ENCODE measurements at regions not wholly inside any gene's neighbourhood (a gene's known extent, or its start where the extent isn't known, plus 50 kb on each side); places are given as distances from the start of the nearest gene placed in this dataset.

DNA sequence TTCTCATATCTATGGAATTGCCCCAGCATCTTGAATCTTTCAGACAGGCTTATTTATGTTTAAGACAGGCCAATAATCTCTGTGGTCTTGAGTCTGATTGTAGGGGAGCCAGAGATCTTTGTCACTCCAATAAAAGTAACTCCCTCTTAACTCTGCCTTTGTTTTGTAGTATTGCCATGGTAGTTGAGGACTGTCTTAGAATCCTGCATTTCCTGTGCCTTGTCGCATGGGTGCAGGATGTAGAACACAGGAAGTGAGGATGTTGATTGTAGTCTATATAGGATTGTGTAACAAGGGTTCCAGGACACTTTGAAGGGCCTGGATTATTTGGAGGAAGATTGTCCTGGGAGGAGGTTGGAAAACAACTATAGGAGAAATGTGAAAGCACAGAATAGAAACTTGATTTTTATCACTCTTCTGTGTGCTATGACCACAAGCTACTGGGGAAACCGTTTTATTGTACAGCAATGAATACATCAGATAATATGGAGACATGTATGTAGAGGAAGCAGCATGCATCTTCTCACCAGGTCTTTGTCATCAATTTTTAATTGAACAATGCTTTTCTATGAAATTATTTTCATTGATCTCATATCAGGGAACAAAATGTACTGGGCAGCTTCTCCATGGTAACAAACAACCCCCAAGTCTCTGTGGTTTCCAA lies 411.7 kb downstream of the FGF9 start:
- DNase-seq (ENCODE audit: low spot score) (no peak), ATAC-seq (ENCODE audit: low read depth) (no peak)
- TF ChIP-seq, protein P1, sequence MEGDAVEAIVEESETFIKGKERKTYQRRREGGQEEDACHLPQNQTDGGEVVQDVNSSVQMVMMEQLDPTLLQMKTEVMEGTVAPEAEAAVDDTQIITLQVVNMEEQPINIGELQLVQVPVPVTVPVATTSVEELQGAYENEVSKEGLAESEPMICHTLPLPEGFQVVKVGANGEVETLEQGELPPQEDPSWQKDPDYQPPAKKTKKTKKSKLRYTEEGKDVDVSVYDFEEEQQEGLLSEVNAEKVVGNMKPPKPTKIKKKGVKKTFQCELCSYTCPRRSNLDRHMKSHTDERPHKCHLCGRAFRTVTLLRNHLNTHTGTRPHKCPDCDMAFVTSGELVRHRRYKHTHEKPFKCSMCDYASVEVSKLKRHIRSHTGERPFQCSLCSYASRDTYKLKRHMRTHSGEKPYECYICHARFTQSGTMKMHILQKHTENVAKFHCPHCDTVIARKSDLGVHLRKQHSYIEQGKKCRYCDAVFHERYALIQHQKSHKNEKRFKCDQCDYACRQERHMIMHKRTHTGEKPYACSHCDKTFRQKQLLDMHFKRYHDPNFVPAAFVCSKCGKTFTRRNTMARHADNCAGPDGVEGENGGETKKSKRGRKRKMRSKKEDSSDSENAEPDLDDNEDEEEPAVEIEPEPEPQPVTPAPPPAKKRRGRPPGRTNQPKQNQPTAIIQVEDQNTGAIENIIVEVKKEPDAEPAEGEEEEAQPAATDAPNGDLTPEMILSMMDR (IDR thresholded peaks at IDR 0.05; ENCODE audit: poor library complexity, severe bottlenecking), result no peak

DNA sequence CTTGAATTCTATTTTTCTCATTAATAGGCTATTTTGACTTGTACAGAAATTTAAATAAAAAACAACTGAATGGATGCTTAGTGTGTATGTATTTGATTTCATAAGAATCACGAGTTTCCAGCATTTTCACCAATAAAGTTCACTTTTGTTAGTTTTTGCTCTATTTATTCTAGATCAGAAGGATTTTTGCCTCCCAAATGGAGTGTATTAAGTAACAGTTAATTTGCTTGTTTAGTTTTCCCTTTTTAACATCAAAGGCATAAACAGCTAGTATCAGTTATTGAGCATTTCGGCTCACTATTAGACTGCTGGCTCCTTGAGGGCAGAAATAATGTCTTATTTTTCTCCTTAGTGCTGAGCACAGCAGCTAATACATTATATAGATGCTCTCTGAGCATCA lies 414.1 kb downstream of the FGF9 start:
- H3K27ac ChIP-seq (ENCODE audit: poor library complexity, severe bottlenecking), result no peak overlapping the region
- DNase-seq (ENCODE audit: low spot score), result no peak
- no peak for ATAC-seq (ENCODE audit: low read depth)
- peaks cover 14% of the 10 kb centered on the region for H3K27me3 ChIP-seq (ENCODE audit: insufficient read depth, poor library complexity, severe bottlenecking)
- TF ChIP-seq, protein P1 (IDR thresholded peaks at IDR 0.05; ENCODE audit: poor library complexity, severe bottlenecking), result no peak
- no peaks in the 10 kb centered on the region for H3K36me3 ChIP-seq (ENCODE audit: low read depth)
- H3K4me1 ChIP-seq (ENCODE audit: insufficient read depth, poor library complexity, severe bottlenecking), result no peaks in the 10 kb centered on the region
- no peak overlapping the region for H3K4me3 ChIP-seq (ENCODE audit: severe bottlenecking)
- H3K9me3 ChIP-seq (ENCODE audit: severe bottlenecking), result no peaks in the 10 kb centered on the region

More for the DNA sequence above, 411.7 kb downstream of the FGF9 start:
- Histone ChIP-seq H3K4me1 (ENCODE audit: insufficient read depth, poor library complexity, severe bottlenecking) (no peaks in the 10 kb centered on the region), H3K36me3 (ENCODE audit: low read depth) (no peaks in the 10 kb centered on the region), H3K27ac (ENCODE audit: poor library complexity, severe bottlenecking) (no peak overlapping the region), H3K4me3 (ENCODE audit: severe bottlenecking) (no peak overlapping the region), H3K27me3 (ENCODE audit: insufficient read depth, poor library complexity, severe bottlenecking) (peaks cover 14% of the 10 kb centered on the region), H3K9me3 (ENCODE audit: severe bottlenecking) (no peaks in the 10 kb centered on the region)

DNA sequence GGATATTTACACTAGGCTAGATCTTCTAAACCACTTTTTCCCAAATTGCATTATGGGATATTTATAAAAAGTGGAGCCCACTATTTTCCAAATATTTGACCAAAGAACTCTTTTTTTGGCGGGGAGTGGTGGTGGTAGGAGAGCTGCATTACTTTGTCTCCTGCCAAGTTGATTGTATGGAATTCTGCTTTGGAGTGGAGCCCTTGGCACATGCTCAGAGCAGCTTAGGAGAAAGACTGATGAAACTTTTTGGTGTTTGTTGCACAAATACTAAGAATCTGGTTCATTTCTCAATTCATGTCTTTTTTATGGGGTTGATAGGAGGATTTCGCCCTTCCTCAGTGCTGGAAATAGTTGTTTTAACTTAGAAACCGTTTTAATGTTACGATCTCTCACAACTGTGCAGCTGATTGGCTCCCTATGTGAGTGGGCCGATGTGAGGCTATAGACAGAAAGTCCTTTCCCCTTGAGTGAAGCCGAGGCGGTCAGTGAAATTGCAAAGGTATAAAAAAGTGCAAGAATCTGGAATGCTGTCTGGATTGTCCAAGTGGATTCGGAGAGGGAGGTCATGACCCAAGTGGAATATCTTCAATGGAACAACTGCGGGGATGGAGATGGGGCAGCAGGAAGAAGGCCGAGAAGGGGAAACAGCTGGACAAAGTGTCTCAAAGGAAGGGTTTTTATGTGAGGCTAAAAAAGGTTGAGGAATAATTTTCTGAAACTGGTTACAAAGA lies 415.9 kb downstream of the FGF9 start:
- TF ChIP-seq, protein P1 (IDR thresholded peaks at IDR 0.05; ENCODE audit: poor library complexity, severe bottlenecking), result no peak
- peaks cover 20% of the 10 kb centered on the region for H3K27me3 ChIP-seq (ENCODE audit: insufficient read depth, poor library complexity, severe bottlenecking)

DNA sequence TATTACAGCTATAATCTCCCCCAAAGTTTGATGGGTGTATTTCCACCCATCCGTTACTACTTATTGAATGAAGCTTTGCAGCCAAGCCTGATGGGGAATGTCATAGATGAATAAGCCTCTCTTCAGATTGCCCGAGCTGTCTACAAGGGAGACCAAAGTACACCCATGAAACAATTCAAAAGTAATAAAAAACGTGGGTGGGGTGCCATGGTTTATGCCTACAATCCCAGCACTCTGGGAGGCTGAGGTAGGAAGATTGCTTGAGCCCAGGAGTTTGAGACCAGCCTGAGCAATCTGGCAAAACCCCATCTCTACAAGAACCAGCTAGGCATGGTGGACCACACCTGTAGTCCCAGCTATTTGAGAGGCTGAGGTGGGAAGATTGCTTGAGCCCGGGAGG lies 419.2 kb downstream of the FGF9 start:
- TF ChIP-seq, protein P1 (IDR thresholded peaks at IDR 0.05; ENCODE audit: poor library complexity, severe bottlenecking), result no peak
- no peak for DNase-seq (ENCODE audit: low spot score)
- no peaks in the 10 kb centered on the region for H3K4me1 ChIP-seq (ENCODE audit: insufficient read depth, poor library complexity, severe bottlenecking)
- H3K36me3 ChIP-seq (ENCODE audit: low read depth), result no peaks in the 10 kb centered on the region
- peaks cover 13% of the 10 kb centered on the region for H3K27me3 ChIP-seq (ENCODE audit: insufficient read depth, poor library complexity, severe bottlenecking)
- H3K4me3 ChIP-seq (ENCODE audit: severe bottlenecking), result no peak overlapping the region
- no peak for ATAC-seq (ENCODE audit: low read depth)
- no peak overlapping the region for H3K27ac ChIP-seq (ENCODE audit: poor library complexity, severe bottlenecking)
- no peaks in the 10 kb centered on the region for H3K9me3 ChIP-seq (ENCODE audit: severe bottlenecking)

More for the DNA sequence above, 415.9 kb downstream of the FGF9 start:
- H3K27ac ChIP-seq (ENCODE audit: poor library complexity, severe bottlenecking), result no peak overlapping the region
- no peak overlapping the region for H3K4me3 ChIP-seq (ENCODE audit: severe bottlenecking)
- ATAC-seq (ENCODE audit: low read depth) (no peak), DNase-seq (ENCODE audit: low spot score) (no peak)
- no peaks in the 10 kb centered on the region for H3K36me3 ChIP-seq (ENCODE audit: low read depth)
- H3K4me1 ChIP-seq (ENCODE audit: insufficient read depth, poor library complexity, severe bottlenecking), result no peaks in the 10 kb centered on the region
- no peaks in the 10 kb centered on the region for H3K9me3 ChIP-seq (ENCODE audit: severe bottlenecking)
